GM20431 (cell line): ENCODE measurements at regions not wholly inside any gene's neighbourhood (a gene's known extent, or its start where the extent isn't known, plus 50 kb on each side); places are given as distances from the start of the nearest gene placed in this dataset.

Experiments used
- in situ Hi-C: fragments of 300-500 bp; cut with MseI, MboI; formaldehyde crosslinking; loops from one replicate; pipeline ENCODE4 v1.15.0; 2020; ENCODE audit warnings: low sequenced_read_pairs; ENCODE audit not compliant: unreplicated experiment

DNA sequence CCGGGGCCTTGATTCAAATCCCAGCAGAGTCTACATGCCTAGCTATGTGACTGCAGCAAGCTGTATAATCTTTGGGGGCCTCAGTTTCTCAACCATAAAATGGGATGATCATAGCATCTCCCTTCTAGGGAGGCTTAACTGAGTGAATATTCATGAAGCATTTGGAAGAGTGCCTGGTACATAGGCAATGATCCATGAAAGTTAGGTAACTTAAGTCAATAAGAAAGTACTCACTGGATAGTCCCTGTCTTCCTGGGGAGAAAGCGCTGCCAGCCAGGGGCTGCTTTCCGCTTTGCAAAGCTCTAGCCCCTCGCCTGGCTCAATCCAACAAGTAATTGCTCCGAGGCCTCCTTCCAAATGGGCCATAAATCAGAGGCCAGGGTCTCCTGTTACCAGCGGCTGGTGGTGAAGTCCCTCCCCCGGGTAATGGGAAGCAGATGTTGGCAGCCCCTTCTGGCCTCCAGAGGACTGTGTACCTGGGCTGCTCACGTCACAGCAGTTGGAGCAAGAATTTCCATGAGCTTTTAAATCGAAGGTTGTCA lies 521.9 kb upstream of the PROK2 start:
- in situ Hi-C loops: no loop called here

GRCh38 chr3:72303926-72304325 lies 519.0 kb upstream of the PROK2 start:
- in situ Hi-C loops: no loop called here

GRCh38 chr3:72301779-72302178 lies 516.8 kb upstream of the PROK2 start:
- in situ Hi-C loops: no loop called here

- in situ Hi-C loops: no loop called here
Observed at GRCh38 chr3:72300621-72301020, 515.7 kb upstream of the PROK2 start.

DNA sequence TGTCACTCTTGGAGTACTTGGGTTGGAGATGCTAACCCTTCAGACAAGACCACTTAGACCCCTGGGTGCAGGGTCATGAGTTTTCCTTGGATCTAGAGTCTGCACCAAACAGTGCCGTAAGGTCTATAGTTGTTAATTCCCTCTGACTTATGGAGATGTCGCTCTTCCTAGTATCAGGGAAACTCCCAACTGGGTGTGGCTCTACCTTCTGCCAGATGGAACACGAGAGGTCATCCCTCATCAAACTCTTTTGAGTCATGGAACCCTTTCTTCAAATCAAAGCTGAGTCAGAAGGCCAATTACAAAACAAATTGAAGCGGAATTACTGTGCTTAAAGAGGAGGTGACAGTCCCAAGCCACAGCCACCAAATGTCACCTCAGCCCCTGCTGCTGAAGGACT lies 514.9 kb upstream of the PROK2 start:
- in situ Hi-C loops: no loop called here

DNA sequence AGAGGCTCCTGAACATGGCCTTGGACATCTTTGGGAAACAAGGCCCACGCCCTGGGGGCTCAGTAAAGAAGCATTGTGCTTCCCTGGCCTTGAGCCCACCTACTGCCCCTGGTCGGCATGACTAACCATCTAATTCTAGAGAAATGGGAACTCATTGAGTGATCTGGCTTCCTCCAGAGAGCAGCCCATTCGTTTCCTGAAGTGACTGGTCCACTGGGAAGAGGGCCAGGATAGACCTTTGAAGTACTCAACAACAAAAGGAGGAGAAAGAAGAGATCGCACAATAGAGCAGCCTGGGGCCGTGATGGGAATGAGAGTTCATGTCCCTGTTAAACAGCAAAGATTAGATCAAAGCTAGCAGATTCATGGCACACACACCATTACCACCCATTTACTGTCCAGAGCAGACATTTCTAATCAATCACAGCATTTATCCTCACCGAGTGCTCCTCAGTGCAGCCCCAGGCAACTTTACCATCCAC lies 514.4 kb upstream of the PROK2 start:
- in situ Hi-C loops: no loop called here

GRCh38 chr3:72298201-72299152 lies 513.5 kb upstream of the PROK2 start:
- in situ Hi-C loops: no loop called here

- in situ Hi-C loops: no loop called here
Observed at GRCh38 chr3:72297481-72297880, 512.5 kb upstream of the PROK2 start.

DNA sequence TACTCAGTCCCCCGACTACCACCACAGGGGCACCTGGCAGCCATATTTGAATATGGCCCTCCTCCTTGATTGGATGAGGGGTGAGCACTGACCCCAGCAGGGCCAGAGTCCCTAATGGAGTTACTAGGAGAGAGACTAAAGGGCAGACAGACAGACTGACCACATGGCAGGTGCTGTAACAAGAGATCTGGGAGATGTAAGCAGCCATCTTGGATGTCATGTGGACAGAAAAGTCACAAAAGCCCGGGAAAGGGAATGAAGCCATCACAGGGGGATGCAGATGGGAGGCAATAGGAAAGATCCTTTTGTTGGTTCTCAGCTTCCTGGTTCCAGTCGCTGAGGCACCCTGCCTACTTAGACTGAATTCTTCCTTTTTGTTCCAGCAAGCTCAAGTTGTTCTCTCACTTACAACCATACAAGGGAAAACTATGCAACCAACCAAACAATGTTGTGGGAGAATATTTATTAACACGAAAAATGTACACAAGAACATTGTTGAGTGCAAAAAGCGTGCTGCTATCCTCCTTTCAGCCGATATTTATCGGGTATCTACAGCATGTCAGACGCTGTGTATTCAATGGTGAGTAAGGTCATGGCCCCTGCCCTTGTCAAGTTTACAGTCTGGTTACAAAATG lies 511.6 kb upstream of the PROK2 start:
- in situ Hi-C loops: no loop called here

- in situ Hi-C loops: no loop called here
Observed at GRCh38 chr3:72295962-72296450, 511.1 kb upstream of the PROK2 start.

DNA sequence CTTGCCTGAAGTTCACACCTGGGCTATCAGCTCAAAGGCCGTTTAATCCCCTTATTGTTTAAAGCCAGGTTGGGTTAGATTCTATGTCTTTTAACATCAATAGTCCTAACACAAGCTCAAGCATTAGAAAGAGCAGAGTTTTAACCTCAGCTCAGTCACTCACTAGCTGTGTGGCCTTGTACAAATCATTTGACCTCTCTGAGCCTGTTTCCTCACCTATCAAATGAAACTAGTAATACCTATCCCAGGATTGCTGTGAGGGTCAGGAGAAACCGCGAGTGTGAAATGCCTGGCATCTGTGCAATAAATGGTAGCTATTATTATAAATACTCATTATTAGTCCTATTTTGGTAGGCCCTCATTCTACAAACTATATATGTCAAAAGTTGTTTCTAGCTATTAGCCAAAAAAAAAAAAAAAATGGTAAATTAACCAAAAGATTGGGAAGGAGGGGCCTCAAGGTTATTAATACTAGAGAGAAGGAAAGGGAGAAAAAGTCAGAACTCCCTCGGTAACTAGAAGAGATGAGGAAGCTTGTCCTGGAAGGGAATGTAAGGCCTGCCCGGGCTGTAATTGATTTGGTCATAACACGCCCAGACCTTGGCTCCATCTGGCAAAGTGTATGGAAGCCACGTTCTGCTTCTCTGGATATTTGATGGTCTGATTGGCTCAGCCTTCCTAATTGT lies 510.5 kb upstream of the PROK2 start:
- in situ Hi-C loops: no loop called here

- in situ Hi-C loops: no loop called here
Observed at GRCh38 chr3:72290859-72291638, 506.1 kb upstream of the PROK2 start.

- in situ Hi-C loops: no loop called here
Observed at GRCh38 chr3:72289692-72290071, 504.7 kb upstream of the PROK2 start.

DNA sequence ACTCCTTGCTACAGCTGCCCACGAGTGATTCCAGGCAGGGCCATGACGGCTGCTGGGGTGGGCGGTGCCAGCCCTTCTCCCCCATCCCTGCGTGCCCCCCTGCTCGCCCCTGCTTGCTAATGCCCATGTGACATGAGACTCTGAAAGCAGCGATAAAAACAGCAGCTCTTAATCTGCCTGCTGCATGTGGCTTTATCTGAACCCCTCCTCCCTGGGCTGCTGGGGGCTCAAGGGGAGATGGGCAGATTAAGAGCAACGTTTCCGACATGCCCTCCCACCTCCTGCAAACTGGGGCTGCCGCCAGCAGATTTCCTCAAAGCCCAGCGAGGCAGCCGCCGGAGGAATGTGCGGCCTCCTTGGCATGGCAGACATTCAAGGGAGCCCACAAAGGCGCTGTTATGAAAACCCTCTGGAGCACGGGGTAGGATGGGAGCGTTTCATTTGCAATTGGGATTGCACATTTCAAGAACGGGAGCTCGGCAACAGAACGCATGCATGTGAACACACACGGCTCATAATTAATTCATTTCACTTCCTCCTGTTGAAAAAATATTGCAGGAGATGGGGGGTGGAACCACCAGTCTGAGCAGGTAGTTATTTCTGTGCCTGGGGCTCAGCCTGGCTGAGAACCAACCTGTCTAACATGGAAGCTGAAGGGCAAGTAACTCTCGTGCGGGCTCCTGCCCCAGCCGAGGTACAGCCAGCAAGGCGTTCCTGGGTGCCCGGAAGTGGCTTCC lies 504.2 kb upstream of the PROK2 start:
- in situ Hi-C loops: no loop called here

DNA sequence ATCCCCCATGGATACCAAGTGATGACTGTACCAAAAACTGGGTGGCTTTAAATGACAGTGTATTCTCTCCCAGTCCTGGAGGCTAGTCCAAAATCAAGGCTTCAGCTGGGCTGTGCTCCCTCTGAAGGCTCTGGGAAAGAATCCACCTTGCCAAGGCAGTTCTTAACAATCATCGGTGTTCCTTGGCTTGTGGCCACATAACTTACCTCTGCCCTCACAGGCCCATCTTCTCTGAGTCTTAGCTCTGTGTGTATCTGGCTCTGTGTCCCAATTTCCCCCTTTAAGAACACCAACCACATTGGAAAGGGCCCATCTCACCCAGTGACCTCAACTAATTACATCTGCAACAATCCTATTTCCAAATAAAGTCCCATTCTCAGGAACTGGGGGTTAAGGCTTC lies 503.0 kb upstream of the PROK2 start:
- in situ Hi-C loops: no loop called here

DNA sequence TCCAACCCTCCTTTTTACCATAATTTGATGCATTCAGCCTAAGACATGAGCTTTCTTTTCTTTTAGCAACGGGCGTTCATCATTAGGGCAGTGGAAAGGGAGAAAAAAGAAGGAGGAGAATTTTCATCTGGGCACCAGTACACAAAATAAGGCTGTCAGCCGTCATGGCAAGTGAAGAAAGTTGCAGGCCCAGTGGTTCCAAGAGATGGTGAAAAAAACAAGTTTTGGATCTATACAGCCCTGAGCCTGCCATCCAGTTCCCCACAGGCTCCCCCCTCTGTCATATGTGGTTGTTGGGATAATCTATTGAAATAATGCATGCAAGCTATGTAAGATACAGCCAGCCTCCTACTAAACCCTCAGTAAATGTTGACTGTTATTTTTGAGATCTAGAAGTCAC lies 500.6 kb upstream of the PROK2 start:
- in situ Hi-C loops: no loop called here

DNA sequence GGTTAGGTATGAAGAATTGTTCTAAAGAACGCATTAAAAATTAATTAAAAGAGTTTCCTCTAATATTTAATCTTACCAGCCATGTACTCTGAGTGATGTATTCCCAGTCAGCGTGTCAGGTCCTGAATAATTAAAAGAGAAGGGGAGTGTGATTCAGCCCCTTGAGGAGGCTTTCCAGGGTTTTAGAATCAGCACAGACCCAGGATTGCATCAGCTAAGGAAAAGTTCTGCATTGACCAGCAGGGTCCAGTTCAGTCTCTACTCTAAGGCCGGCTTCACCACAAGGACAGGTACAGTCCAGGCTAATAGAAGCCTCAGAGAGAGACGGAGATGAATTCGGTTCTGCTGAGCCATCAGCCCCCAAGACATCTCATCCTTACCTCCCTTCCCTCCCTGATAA lies 499.5 kb upstream of the PROK2 start:
- in situ Hi-C loops: no loop called here

- in situ Hi-C loops: no loop called here
Observed at GRCh38 chr3:72282918-72283317, 498.0 kb upstream of the PROK2 start.

DNA sequence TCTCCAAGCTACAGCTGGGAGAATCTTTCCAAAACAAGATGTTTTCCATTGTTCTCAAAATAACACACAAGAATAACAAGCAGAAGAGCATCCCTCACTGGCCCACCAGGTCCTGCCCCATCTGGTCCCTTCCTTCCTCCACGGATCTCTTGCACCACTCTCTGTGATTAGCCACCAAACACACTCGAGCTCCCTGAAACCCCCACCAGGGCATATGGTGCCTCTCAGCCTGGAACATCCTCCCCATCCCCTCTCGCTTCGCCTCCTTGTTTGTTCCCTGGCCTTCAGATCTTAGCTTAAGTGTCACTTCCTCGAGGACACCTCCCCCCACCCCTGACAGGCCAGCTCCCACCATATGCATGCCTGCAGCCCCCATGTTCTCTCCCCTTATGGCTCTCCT lies 496.6 kb upstream of the PROK2 start:
- in situ Hi-C loops: no loop called here
